ENCODE measurements at regions not wholly inside any gene's neighbourhood (a gene's known extent, or its start where the extent isn't known, plus 50 kb on each side); places are given as distances from the start of the nearest gene placed in this dataset.

DNA sequence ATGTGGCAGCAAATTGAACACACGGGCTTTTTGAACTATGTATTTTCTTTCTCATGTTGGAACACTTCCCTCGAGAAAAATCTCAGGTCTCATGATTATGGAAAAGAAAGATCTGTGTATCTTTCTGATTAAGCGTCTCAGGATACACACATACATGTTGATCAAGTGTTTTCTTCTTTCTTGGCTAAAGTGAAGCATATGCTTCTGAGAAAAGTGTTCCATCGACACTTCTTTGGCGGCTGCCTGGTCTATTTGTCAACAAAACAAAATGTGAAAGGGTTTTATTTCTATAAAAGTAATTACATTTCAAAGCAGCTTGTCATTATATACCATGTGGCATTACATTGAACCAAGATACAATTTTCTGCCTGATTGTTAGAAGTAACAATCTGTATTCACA lies 157.5 kb downstream of the DLEU7 start:
- TF ChIP-seq, protein P1, sequence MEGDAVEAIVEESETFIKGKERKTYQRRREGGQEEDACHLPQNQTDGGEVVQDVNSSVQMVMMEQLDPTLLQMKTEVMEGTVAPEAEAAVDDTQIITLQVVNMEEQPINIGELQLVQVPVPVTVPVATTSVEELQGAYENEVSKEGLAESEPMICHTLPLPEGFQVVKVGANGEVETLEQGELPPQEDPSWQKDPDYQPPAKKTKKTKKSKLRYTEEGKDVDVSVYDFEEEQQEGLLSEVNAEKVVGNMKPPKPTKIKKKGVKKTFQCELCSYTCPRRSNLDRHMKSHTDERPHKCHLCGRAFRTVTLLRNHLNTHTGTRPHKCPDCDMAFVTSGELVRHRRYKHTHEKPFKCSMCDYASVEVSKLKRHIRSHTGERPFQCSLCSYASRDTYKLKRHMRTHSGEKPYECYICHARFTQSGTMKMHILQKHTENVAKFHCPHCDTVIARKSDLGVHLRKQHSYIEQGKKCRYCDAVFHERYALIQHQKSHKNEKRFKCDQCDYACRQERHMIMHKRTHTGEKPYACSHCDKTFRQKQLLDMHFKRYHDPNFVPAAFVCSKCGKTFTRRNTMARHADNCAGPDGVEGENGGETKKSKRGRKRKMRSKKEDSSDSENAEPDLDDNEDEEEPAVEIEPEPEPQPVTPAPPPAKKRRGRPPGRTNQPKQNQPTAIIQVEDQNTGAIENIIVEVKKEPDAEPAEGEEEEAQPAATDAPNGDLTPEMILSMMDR (IDR thresholded peaks at IDR 0.05) = no peak
- no peak for TF ChIP-seq ZFX (IDR thresholded peaks at IDR 0.05; ENCODE audit: borderline replicate concordance)
